ENCODE measurements at regions not wholly inside any gene's neighbourhood (a gene's known extent, or its start where the extent isn't known, plus 50 kb on each side); places are given as distances from the start of the nearest gene placed in this dataset.

DNA sequence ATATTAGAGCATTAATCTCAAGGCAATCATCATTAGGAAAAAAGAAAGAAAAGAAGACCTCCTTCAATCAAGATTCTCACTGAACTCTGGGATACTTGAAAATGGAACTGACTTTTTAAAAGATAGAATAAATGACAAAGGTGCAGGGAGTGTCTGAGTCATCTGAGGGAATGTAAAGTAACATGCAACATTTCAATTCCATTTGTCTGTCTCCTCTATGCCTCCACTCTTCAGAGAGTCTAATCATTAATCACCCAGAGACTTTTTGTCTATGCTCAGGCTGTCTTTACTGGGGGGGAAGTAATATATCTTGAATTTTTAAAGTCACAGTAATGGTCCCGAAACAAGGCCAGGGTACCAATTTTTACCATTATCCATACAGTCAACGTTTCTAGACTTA, 55.0 kb upstream of the PACRGL start:
- H3K27ac ChIP-seq (ENCODE audit: low read depth, low read length), result no peak overlapping the region
- no peak overlapping the region for H3K4me3 ChIP-seq (ENCODE audit: low read depth in 1 of 2, low read length in 2 of 2)
- no peaks in the 10 kb centered on the region for H3K9me3 ChIP-seq (ENCODE audit: control insufficient read depth in 1 of 2, low read length in 2 of 2)
- H3K36me3 ChIP-seq (ENCODE audit: control insufficient read depth in 1 of 2, insufficient read depth in 2 of 2, low read length in 2 of 2), result no peaks in the 10 kb centered on the region
- H3K9ac ChIP-seq (ENCODE audit: low read depth in 1 of 2, low read length in 2 of 2), result no peak overlapping the region
- H3K27me3 ChIP-seq (ENCODE audit: control insufficient read depth in 1 of 2, insufficient read depth in 2 of 2, low read length in 2 of 2), result no peaks in the 10 kb centered on the region
- no peaks in the 10 kb centered on the region for H3K4me1 ChIP-seq (ENCODE audit: control insufficient read depth in 1 of 2, insufficient read depth in 2 of 2, low read length in 2 of 2)

DNA sequence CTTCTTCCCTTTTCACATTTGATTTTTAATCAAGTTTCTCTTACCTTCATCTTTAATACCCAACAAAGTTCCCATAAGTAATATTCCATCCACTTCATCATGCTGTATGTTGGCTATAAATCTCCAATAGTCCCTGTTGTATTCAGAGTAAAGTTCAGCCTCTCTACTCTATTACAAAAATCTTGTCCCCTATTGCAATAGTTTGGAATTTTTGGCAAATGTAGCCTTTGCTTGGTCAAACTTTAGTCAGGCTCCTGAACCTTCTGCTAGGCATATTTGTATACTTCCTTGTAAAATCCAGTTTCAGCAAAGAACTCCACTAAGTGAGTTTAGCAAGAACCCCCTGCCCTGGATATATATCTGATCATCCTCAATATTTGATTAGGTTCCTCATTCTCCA, 54.0 kb upstream of the PACRGL start:
- Histone ChIP-seq H3K4me1 (ENCODE audit: control insufficient read depth in 1 of 2, insufficient read depth in 2 of 2, low read length in 2 of 2) (no peaks in the 10 kb centered on the region), H3K36me3 (ENCODE audit: control insufficient read depth in 1 of 2, insufficient read depth in 2 of 2, low read length in 2 of 2) (no peaks in the 10 kb centered on the region), H3K9ac (ENCODE audit: low read depth in 1 of 2, low read length in 2 of 2) (no peak overlapping the region), H3K4me3 (ENCODE audit: low read depth in 1 of 2, low read length in 2 of 2) (no peak overlapping the region), H3K9me3 (ENCODE audit: control insufficient read depth in 1 of 2, low read length in 2 of 2) (no peaks in the 10 kb centered on the region), H3K27ac (ENCODE audit: low read depth, low read length) (no peak overlapping the region), H3K27me3 (ENCODE audit: control insufficient read depth in 1 of 2, insufficient read depth in 2 of 2, low read length in 2 of 2) (no peaks in the 10 kb centered on the region)
